Keratinocyte (primary cell): ENCODE measurements at regions not wholly inside any gene's neighbourhood (a gene's known extent, or its start where the extent isn't known, plus 50 kb on each side); places are given as distances from the start of the nearest gene placed in this dataset.

Source experiments
- DNase-seq: peaks from one replicate; pipeline ENCODE4 v3.0.0-alpha.2; 2011; ENCODE audit warnings: low read depth, missing footprints, low spot score
- FAIRE-seq: peaks from 2 replicates; lab custom pipeline; 2011; peaks lifted over from hg19 to GRCh38; lab: Jason Lieb, UNC
- H2AFZ ChIP-seq: 2 replicates; pipeline ENCODE4 v1.6.0; 2012; ENCODE audit warnings: low read length, control low read depth, inconsistent platforms; ENCODE audit not compliant: control insufficient read depth
- H3K27ac ChIP-seq: 2 replicates; pipeline ENCODE4 v1.5.1; 2011; ENCODE audit warnings: low read length; ENCODE audit not compliant: control insufficient read depth, insufficient read depth
- H3K27me3 ChIP-seq: 3 replicates; pipeline ENCODE4 v1.6.0; 2011; ENCODE audit warnings: low read length; ENCODE audit not compliant: control insufficient read depth, insufficient read depth; ENCODE audit errors: extremely low read depth
- H3K36me3 ChIP-seq, 2 experiments: 2 replicates in 1 of 2; 3 replicates in 1 of 2; pipeline ENCODE4 v1.5.1; 2011; ENCODE audit warnings: low read length in 2 of 2, mild to moderate bottlenecking in 1 of 2; ENCODE audit not compliant: control insufficient read depth in 2 of 2, insufficient read depth in 2 of 2; ENCODE audit errors: extremely low read depth in 1 of 2
- H3K4me1 ChIP-seq: 3 replicates; pipeline ENCODE4 v1.5.1; 2011; ENCODE audit warnings: low read length; ENCODE audit not compliant: control insufficient read depth, insufficient read depth; ENCODE audit errors: extremely low read depth
- H3K4me2 ChIP-seq: 3 replicates; pipeline ENCODE4 v1.6.0; 2011; ENCODE audit warnings: low read depth, low read length; ENCODE audit not compliant: control insufficient read depth, insufficient read depth; ENCODE audit errors: extremely low read depth
- H3K4me3 ChIP-seq, 3 experiments: fragments of 200-600 bp in 1 of 3; sonication (generic) in 1 of 3; 2 replicates in 2 of 3; 3 replicates in 1 of 3; pipeline ENCODE4 v1.5.1; 2011 to 2016; ENCODE audit warnings: low read length in 3 of 3, mild to moderate bottlenecking in 3 of 3, control low read depth in 2 of 3, inconsistent platforms in 1 of 3, low read depth in 1 of 3, mixed read lengths in 1 of 3, mixed run types in 1 of 3, moderate library complexity in 1 of 3; ENCODE audit not compliant: control insufficient read depth in 2 of 3, insufficient read depth in 2 of 3; ENCODE audit errors: extremely low read depth in 1 of 3
- H3K79me2 ChIP-seq: 2 replicates; pipeline ENCODE4 v1.6.0; 2012; ENCODE audit warnings: low read length; ENCODE audit not compliant: control insufficient read depth, insufficient read depth
- H3K9ac ChIP-seq: 3 replicates; pipeline ENCODE4 v1.6.0; 2011; ENCODE audit warnings: low read length; ENCODE audit not compliant: control insufficient read depth, insufficient read depth; ENCODE audit errors: extremely low read depth
- H3K9me1 ChIP-seq: 3 replicates; pipeline ENCODE4 v1.6.0; 2011; ENCODE audit warnings: low read length; ENCODE audit not compliant: control insufficient read depth, insufficient read depth; ENCODE audit errors: extremely low read depth
- H3K9me3 ChIP-seq: 2 replicates; pipeline ENCODE4 v1.5.1; 2012; ENCODE audit warnings: low read depth, low read length; ENCODE audit not compliant: control insufficient read depth
- H4K20me1 ChIP-seq: 3 replicates; pipeline ENCODE4 v1.6.0; 2011; ENCODE audit warnings: low read length; ENCODE audit not compliant: control insufficient read depth, insufficient read depth; ENCODE audit errors: extremely low read depth
- CTCF ChIP-seq, 3 experiments: IDR thresholded peaks in 1 of 3; conservative IDR thresholded peaks in 1 of 3; optimal IDR thresholded peaks in 1 of 3; 2 replicates in 2 of 3; 3 replicates in 1 of 3; pipeline versions ENCODE3 to v1.5.1; 2011; ENCODE audit warnings: low read length in 3 of 3, mild to moderate bottlenecking in 3 of 3, moderate library complexity in 2 of 3, control low read depth in 1 of 3, inconsistent platforms in 1 of 3; ENCODE audit not compliant: insufficient read depth in 2 of 3; ENCODE audit errors: extremely low read depth in 1 of 3
- EZH2 ChIP-seq: IDR thresholded peaks from one replicate; pipeline ENCODE4 v1.6.1; 2012; ENCODE audit warnings: inconsistent platforms, mild to moderate bottlenecking, low read length, moderate library complexity
- dilution Hi-C: fragments of 300-500 bp; cut with MboI; formaldehyde crosslinking; loops from one replicate; pipeline ENCODE4 v1.7.0; 2020; ENCODE audit warnings: low sequenced_read_pairs; ENCODE audit not compliant: extremely low pct_ligation_motif_present

DNA sequence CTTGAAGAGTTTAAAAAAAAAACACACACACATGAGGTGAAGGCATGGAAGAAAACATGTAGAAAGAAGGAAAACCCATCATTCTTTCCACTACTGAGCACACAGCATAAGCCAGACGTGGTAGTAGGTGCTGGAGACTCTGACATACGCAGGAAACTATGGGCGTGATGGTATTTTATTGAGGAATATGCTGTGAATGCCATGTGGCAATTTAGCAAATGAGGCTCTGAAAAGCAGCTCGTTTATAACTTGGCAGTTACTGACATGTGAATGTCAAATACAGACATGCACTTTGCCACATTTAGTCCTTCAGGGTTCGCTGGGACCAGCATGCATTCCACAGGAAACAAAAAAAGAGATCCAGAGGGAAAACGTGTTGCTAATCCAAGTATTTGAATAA is 74.3 kb upstream of the IFNAR2 start:
- no peak for FAIRE-seq
- Histone ChIP-seq H3K9me1 (no peaks in the 10 kb centered on the region), H3K4me2 (no peak overlapping the region), H2AFZ (no peak overlapping the region), H3K4me1 (no peaks in the 10 kb centered on the region), H3K9me3 (peaks cover 2% of the 10 kb centered on the region), H3K36me3 (no peaks in the 10 kb centered on the region), H3K9ac (no peak overlapping the region), H3K27ac (no peak overlapping the region), H3K27me3 (peaks cover 5% of the 10 kb centered on the region), H3K4me3 (no peak overlapping the region), H3K79me2 (no peaks in the 10 kb centered on the region), H4K20me1 (no peaks in the 10 kb centered on the region)
- DNase-seq = no peak
- TF ChIP-seq CTCF (optimal IDR thresholded peaks at IDR 0.05 in 1 of 3, IDR thresholded peaks at IDR 0.05 in 1 of 3, conservative IDR thresholded peaks at IDR 0.05 in 1 of 3; ENCODE audit: extremely low read depth in 1 of 3, insufficient read depth in 2 of 3, low read length in 3 of 3) (no peak), EZH2 (no peak)
- dilution Hi-C loops = no loop called here

DNA sequence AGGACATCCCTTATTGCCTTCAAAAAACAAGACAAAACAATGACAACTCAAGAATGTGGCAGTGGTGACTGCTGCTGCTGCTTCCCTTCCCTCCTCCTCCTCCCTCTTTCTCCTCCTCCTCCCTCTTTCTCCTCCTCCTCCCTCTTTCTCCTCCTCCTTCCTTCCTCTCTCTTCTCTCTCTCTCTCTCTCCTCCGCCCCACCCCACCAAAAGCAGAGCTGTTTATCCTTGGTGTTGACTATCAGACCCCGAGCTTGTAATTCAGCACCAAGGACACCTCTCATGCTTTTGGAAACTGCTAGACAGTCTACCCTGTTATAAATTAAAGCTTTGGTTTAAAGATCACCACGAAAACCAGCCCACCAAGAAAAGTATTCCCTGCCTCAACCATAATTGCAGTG is 72.4 kb upstream of the IFNAR2 start:
- Histone ChIP-seq H3K9ac (no peak overlapping the region), H3K9me1 (no peaks in the 10 kb centered on the region), H3K36me3 (no peaks in the 10 kb centered on the region), H2AFZ (no peak overlapping the region), H3K4me2 (no peak overlapping the region), H4K20me1 (no peaks in the 10 kb centered on the region), H3K27ac (no peak overlapping the region), H3K4me3 (no peak overlapping the region), H3K4me1 (no peaks in the 10 kb centered on the region), H3K27me3 (peaks cover 5% of the 10 kb centered on the region), H3K9me3 (peaks cover 2% of the 10 kb centered on the region), H3K79me2 (no peaks in the 10 kb centered on the region)
- TF ChIP-seq EZH2 (no peak), CTCF (optimal IDR thresholded peaks at IDR 0.05 in 1 of 3, IDR thresholded peaks at IDR 0.05 in 1 of 3, conservative IDR thresholded peaks at IDR 0.05 in 1 of 3; ENCODE audit: extremely low read depth in 1 of 3, insufficient read depth in 2 of 3, low read length in 3 of 3) (no peak)
- no peak for DNase-seq
- dilution Hi-C loops = no loop called here
- FAIRE-seq = no peak
